Medulla oblongata (tissue), 1 donor: ENCODE measurements at regions not wholly inside any gene's neighbourhood (a gene's known extent, or its start where the extent isn't known, plus 50 kb on each side); places are given as distances from the start of the nearest gene placed in this dataset.

ENCODE experiments used
- DNase-seq: peaks from one replicate; pipeline ENCODE4 v3.0.0-alpha.2; 2015; ENCODE audit errors: extremely low spot score

DNA sequence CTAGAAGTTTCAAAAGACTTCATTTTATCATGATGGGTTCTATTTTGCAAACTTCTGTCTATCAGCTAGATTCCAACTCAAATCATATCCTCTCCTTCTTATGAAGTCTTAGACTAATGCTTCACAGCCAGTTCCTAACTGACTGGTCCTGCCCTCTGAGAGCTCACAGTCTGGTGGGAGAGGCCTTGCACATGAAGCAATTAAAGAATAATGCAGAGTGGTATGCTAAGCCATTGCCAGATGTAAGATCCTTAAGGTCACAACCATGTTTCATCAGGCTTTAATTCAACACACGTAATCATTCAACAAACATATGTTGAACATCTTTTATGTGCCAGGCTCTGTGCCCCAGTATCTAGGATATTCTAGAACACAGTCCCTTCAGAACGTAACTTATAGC is 125.8 kb upstream of the TMPO start:
- no peak for DNase-seq

DNA sequence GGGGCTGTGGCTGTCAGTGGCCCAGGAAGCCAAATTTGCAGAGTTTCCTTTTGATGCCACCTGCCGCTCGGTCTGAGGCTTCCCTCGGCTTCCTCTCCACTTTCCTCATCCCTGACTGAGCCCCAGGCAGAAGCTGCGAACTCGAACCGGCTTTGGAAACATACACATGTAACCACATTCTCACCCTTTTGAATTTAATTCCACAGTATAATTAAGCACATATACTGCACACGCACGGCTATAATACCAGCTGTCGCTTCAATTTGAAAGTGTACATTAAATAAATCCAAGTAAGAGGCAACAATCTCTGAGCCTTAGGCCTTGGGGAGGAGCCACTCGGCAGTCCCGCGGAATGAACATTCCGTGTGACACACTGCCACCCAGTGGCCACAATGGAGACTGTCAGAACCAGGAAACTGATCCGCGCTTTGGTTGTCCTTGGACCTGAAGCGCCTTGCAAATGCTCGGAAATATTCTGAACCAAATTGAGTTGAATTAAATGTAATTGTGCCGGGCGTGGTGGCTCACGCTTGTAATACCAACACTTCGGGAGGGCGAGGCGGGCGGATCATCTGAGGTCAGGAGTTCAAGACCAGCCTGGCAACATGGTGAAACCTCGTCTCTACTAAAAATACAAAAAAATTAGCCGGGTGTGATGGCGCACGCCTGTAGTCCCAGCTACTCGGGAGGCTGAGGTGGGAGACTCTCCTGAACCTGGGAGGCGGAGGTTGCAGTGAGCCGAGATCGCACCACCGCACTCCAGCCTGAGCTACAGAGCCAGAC is 117.9 kb upstream of the TMPO start:
- DNase-seq = peak; percentile 92

DNA sequence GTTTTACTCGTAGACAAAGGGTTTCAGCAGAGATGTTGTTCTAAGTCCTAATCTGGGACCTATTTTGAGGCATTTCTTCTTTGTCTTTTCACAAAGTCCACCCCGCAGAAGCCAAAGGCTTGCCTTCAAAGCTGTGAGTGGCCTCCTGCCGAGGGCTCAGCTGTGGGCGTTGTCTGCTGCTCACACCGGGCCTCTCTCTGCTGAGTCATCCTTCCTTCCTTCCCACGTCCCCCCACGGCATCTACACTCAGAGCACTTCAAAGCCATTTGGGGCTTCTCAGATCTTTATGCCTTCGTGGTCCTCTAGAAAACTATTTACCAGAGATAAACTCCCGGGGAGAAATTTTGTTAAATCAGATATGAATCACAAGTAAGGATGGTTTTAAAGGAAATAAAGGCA is 115.9 kb upstream of the TMPO start:
- no peak for DNase-seq

DNA sequence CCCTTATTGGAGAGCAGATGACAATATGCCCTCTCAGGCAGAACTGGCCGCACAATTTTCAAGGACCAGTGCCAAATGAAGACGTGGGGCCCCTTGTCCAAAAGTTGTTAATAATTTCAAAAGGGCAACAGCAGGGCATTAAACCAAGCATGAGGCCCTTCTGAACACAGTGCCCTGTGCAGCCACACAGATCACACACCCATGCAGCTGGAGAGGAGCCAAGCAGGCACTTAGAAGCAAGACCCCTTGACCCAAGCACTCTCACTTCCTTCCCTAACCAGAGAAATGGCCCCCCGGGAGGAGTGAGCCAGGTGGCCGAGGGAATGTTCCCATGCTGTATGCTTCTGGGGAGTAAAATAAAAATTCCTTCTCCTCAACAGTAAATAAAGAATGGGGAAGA is 114.0 kb upstream of the TMPO start:
- DNase-seq = no peak

DNA sequence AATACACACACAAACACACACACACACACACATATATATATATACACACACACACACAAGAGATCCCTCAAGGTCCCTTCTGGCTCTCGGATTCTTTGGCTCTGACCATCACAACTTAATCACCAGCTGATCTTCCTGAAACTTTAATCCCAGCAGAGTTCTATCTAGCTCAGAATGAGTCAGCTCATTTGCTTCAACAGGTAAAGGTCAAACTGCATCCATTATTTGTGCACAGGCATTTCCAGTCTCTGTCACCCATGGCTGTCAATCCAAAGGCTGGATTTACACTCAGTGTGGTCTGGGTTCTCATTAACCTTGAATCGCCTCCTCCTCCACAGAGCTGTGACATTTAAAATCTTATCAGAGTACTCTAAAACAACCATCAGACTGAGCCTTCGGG is 113.3 kb upstream of the TMPO start:
- DNase-seq = no peak

DNA sequence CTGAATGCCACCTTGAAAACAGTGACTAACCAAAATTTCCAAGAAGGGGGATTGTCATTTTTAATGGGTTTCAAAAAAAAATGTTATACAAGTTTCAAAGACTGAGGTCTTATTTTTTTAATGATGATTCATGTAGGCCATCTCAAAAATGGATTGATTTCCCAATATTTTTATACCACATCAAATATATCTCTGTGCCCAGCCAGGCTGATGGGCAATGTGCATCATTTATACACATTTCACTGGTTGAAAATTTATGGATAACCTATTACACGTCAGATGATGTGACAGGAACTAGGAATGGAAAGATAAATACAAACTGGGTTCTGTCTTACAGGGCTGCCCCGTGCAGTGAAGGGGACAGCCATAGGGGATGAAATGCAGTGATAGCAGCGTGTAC is 112.7 kb upstream of the TMPO start:
- DNase-seq = no peak

DNA sequence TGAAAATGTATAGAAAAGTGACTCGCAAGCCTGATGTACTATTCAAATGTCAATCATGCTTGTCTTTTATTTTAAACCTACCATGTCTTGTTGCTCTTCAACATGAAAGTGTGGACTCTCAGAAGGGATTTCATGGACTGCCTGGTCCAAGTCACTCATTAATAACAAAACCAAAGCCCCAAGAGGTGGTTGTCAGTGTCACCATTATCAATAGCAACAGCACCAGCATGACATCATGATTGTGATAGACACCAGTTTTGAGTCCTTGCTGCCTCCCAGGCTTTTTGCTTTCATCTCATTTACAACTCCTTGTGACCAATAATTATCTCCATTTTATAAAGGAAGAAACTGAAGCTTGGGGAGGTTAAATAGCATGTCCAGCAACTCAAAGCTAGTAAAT is 112.0 kb upstream of the TMPO start:
- no peak for DNase-seq

DNA sequence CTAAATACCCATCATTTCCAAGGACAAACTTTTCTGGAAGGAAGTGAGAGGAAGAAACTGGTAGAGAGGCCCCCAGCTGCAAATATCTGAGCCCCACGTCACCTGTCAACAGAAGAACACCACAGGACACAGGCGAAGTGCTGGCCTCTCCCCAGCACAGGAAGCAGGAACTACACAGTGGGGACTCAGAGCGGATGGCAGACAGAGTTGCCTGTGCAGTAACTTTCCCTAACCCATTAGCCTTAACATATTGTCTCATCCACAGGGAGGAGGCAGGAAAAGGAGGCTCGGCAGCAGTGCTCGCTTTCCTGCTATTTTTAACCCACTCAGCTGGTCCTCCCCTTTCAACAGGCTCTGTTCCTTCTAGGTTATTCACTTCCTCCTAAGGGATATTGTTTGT is 111.5 kb upstream of the TMPO start:
- DNase-seq = no peak

DNA sequence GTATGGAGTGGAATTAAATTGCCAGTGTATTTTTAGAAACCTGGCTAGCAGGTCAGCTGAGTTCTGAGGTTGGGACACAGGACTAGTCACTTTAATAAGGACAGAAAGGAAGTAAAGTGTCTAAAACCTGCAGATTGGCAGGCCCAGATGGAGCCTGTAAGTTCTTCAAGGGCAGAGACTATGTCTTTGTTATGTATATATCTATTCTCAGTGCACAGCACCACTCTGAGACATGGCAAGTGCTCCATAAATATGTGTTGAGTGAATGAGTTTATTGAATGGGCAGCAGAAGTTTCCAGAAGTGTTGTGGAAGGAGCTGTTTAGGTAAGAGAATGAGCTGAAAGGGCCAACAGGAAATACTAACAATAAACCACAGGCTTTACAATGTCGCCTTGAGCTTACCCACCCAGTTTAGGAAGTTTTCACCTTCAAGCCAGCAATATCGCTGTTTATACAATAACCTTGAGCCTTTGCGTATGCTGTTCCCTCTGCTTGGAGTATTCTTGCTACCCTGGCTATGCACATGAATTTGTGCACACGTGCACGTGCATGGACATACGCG is 109.5 kb upstream of the TMPO start:
- DNase-seq = no peak

DNA sequence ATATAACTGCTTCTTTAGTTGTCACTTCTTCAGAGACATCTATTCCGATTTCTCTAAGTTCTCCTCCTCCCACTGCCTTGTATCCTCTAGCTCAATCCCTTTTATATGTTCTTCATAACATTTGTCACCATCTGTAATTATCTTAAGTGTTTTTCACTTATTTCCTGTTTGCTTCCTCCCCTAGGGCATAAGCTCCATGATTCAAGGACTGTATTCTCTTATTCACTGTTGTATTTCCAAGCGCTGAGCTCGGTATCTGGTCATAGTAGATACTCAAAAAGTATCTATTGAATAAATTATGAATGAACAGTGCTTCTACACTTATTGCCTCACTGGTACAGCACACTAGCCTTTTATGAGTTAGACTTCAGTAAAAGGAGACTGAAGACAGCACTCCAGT is 109.0 kb upstream of the TMPO start:
- DNase-seq = no peak

DNA sequence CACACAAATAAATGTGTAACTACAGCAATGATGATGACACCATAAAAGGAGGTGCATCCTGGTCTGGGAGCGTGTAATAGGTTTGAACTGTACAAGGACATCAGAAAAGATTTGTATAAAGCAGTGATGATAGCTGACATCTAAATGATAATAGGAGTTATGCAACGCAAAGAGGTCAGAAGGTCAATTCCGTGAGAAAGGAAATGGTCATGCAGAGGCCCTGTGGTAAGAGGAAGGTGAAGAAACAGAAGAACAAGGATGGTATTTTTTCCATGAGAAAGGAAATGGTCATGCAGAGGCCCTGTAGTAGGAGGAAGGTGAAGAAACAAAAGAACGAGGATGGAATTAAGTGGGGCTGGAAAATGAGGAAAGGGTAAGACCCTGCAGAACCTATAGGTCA is 106.7 kb upstream of the TMPO start:
- no peak for DNase-seq

DNA sequence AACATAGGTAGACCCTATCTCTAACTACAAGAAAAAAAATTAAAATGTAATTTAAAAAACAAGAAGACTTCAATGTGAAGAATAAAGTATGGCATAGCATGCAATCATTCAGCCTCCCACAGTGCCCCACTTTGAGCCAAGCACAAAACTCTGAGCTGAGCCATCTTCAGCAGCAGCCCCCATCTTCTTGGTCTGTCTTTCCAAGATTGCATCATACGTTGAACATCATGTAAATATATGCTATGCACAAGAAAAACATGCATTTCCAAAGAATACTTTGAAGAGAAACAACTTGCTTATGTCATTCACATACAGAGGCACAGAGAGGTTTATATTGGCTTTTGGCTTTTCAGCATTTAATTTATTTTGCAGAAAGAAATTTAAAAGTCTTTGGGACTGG is 105.8 kb upstream of the TMPO start:
- DNase-seq = no peak

DNA sequence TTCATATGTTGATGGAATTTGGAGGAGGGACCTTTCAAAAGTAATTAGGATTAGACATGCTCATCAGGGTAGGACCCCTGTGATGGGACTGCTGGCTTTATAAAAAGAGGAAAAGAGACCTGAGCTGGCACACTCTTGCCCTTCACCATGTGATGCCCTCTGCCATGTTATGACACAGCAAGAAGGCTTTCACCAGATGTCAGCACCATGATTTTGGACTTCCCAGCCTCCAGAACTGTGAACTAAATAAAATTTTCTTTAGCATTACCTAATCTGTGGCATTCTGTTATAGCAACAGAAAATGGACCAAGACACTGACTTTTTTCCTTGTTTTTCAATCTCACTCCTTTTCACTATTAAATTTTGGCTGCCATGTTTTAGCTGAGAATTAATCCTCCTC is 105.0 kb upstream of the TMPO start:
- no peak for DNase-seq

DNA sequence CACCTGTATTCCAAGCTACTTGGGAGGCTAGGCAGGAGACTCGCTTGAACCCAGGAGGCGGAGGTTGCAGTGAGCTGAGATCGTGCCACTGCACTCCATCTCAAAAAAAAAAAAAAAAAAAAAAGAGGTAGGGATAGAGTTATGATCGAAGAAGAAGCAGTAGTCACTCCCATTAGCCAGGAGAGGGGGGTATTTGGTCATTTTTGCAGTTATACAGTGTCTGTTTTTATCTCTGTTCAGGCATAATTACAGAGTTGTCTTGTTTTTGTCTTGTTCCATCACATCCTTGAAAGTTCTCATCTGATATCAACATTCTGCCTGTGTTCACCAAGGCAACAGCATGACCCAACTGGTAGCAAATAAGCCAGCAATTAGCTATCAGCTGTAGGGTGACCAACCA is 98.5 kb upstream of the TMPO start:
- no peak for DNase-seq

DNA sequence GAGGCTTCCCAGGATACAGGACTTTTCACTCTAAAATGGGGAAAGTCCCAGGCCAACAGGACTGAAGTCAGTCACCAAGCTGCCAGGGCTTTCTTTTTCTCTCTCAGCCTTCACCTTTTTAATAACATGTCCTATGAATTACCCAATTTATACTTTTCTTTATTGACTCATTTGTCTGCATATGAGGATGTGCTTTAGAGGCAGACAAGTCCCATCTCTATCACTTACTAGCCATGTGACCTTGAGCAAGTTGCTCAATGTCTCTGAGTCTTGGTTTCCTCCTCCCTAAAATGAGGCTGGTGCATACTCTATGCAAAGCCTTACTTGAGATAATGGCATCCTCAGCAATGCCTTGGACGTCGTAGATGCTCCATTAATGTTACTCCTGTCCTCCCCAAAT is 98.1 kb upstream of the TMPO start:
- DNase-seq = no peak

DNA sequence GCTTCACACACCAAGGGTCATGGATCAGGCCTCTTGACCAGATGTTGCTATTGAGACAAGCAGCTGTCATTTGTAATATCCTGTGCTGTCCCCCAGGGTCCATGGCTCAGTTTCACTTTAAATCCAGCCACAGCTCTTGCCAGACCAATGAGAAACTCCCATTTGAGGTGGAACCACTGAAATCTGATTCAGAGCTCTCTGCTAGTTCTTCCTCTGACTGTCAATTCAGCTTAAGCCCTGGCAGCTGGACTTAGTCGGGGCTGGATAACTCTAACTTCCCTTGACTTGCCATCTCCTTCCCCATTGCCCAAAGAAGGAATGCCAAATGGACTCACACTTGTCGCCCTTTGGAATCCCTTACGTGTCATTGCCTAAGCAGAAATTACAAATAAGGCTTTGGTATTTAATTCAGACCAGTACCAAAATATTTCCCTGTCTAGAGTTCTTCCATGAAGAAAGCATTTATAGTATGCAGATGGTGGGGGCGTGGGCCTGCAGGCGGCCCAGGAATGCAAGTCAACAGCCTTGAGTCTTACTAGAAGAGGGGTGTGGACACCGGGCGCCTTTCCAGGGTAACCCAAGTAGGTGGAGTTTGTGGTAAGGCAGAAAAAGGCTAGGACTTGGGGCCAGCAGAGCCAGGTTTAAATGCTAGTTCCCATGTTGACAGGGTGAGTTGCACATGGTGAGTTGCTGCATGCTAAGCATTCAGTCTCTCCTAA is 96.9 kb upstream of the TMPO start:
- no peak for DNase-seq

DNA sequence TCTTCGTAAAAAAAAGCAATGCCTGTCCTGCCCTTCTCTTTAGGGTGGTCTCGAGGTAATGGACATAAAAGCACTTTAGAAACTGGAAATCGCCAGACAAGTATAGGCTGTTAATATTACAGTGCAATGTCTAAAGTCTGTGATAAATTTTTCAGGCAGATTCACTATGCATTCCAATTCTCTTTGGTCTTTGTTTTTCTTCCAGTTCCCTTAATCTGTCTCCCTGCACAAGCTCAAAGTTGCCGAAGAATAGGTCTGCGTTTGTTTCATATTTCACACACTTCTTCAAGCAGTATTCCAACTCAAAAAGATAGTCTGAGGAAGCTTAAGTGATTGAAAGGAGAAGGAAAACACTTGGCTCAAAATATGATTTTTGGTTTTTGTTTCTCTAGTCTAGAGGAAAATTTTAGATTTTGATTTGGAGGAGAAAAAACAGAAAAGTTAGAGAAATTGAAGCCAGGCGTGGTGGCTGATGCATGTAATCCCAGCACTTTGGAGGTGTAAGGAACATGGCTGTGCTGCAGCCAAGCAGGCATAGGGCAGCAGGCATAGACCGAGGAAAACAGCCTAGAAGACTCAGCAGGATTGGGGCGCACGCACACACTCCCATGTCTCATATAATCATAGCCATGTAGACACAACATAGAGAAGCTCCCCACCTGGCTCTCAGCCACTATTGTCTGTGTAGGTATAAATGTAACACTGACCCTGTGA is 96.2 kb upstream of the TMPO start:
- DNase-seq = no peak

DNA sequence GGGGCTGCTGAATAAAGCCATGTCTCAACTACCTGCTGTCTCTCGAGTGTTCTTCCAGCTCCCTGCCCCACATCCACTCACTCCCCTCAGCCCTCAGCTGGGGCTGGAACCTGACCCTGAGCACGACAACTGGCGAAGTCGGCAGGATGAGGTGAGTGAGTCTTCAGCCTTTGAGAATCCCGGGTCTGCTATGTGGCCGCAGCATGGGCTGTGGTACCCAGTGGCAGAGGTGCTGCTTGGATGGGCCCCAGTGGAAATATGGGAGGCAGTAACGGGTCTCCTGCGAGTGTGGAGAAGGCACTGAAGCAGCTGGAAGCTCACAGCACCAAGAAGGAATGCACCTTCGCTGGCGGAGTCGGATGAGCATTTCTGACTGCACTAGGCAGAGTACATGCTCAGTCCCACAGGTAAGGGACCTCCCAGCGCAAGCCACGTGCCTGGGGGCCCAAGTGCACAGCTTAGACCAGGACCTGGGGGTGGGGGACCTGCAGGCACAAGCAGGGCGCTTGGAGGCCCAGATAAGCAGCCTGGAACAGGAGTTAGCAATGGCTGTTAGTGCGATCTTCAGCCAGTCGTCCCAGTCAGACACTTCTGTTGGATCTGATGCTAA is 95.5 kb upstream of the TMPO start:
- no peak for DNase-seq

DNA sequence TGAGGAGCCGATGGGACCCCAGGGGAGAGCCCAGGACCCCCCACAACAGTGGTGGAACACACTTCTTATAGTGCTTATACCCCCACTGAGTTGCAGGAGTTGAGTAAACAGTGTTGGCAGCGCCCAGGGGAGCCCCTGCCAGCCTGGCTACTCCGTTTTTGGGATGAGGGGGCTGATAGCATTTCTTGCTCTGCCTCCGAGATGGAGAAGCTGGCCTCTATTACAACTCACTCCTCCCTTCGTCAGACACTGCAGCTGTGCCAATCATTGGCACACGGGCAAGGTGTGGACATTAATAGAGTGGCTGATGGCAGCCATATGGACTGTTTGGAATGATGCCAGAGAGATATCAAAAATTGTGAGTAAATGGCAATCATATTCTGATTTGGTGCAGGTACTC is 94.9 kb upstream of the TMPO start:
- no peak for DNase-seq

DNA sequence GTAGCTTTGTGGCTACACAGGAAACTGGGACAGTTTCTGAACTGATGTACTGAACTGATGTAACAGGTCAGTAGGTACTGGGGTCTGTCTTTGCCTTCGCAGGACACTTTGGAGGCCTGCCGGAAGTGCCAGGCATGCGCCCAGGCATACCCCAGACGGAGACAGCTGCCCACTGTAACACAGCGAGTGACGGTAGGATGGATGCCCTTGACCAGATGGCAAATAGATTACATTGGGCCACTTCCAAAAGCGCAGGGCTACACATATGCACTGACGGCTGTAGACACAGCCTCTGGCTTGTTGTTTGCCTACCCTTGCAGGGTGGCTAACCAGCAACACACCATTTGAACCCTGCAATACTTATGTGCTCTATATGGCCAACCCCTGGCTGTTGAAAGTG is 94.1 kb upstream of the TMPO start:
- no peak for DNase-seq

DNA sequence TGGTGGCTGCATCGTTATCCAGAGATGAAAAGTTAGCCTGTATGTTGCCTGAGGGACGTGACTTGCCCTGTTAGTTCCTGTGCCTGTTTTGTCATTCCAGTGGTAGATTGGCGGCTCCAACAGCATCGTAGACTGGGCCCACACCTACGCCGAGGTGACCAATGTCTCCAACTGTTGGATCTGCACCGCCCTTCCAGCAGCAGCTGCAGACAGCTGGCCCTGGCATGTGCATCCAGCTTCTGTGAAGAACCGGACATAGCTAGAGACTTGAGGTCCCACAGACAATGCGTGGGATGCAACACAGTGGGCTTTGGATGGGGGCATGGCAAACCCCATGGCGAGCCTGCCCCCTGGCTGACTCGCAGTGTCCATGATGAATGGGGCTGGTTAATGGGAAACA is 93.0 kb upstream of the TMPO start:
- DNase-seq = no peak

DNA sequence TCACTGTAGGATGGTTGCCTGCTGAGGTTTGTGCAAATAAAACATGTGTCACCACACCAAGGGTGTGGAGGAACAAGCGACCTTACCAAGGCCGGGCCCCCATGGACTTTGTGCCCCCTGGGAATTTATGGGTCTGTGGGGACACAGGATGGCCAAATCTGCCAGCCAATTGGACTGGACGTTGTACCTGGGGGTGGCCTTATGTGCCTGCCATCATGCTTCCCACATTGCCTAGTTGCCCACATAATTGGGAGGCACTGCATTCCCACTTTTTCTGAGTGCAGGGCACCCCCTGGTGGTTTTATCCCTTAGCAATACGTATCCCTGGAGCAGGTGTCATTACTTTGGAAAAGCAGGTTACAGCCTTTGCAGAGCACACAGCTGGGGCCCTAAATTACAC is 92.6 kb upstream of the TMPO start:
- no peak for DNase-seq
